Esophagus squamous epithelium (tissue), 5 donors: ENCODE measurements at regions not wholly inside any gene's neighbourhood (a gene's known extent, or its start where the extent isn't known, plus 50 kb on each side); places are given as distances from the start of the nearest gene placed in this dataset.

Experiments
- DNase-seq: peaks from one replicate; lab custom pipeline; 2025; lab: John Stamatoyannopoulos, UW
- H3K27ac ChIP-seq, 4 donors: fragments of 200-600 bp; sonication (generic); one replicate each; pipeline ENCODE4 v1.5.1; 2016 to 2019; ENCODE audit warnings: mild to moderate bottlenecking in 1 of 4
- H3K27me3 ChIP-seq, 4 donors: fragments of 200-600 bp; sonication (generic); 1 replicate in 3 of 4; 2 replicates in 1 of 4; pipeline versions ENCODE4 v1.5.1 to v1.6.0; 2017 to 2021; ENCODE audit warnings: antibody characterized with exemption in 1 of 4
- H3K36me3 ChIP-seq, 3 donors: fragments of 200-600 bp; sonication (generic); one replicate each; pipeline ENCODE4 v1.5.1; 2016 to 2019
- H3K4me1 ChIP-seq, 3 donors: fragments of 200-600 bp; sonication (generic); one replicate each; pipeline ENCODE4 v1.5.1; 2017 to 2019
- H3K4me3 ChIP-seq, 4 donors: fragments of 200-600 bp; sonication (generic); 1 replicate in 3 of 4; 2 replicates in 1 of 4; pipeline ENCODE4 v1.5.1; 2016 to 2019; ENCODE audit warnings: mild to moderate bottlenecking in 2 of 4, moderate library complexity in 1 of 4
- H3K9me3 ChIP-seq, 3 donors: fragments of 200-600 bp; sonication (generic); one replicate each; pipeline ENCODE4 v1.5.1; 2016 to 2019
- CTCF ChIP-seq, 6 experiments: fragments of 450-650 bp in 4 of 6; fragments of 200-600 bp in 2 of 6; sonication (generic) in 2 of 6; IDR thresholded peaks; one replicate each; pipeline ENCODE4 v1.5.1; 2016 to 2019; ENCODE audit warnings: antibody characterized with exemption in 6 of 6, mild to moderate bottlenecking in 4 of 6, moderate library complexity in 4 of 6
- POLR2A ChIP-seq, 4 donors: fragments of 450-650 bp; IDR thresholded peaks; one replicate each; pipeline ENCODE4 v1.6.1; 2017; ENCODE audit warnings: antibody characterized with exemption in 4 of 4, mild to moderate bottlenecking in 4 of 4, moderate library complexity in 3 of 4
- WGBS, 2 donors: methylation state at CpG; one replicate each; pipeline ENCODE4 v1.1.5; 2018; 5-methylcytosine and 5-hydroxymethylcytosine counted together
- intact Hi-C: fragments of 100-400 bp; cut with DNase I; formaldehyde crosslinking; loops from one replicate; pipeline ENCODE4 v1.15.0; 2022
- donor health status: DM: yes; HTN: yes; CAD: no.

- Histone ChIP-seq H3K4me3 (no peak overlapping the region), H3K4me1 (no peaks in the 10 kb centered on the region), H3K27ac (no peak overlapping the region), H3K36me3 (no peaks in the 10 kb centered on the region), H3K27me3 (no peaks in the 10 kb centered on the region), H3K9me3 (no peaks in the 10 kb centered on the region)
- TF ChIP-seq CTCF (IDR thresholded peaks at IDR 0.05) (no peak), POLR2A (IDR thresholded peaks at IDR 0.05) (no peak)
- WGBS, 2 donors, result 40 to 45% methylated on average over 4 of the region's 4 CpGs
- DNase-seq, result no peak
- intact Hi-C loops, result no loop called here
Observed at GRCh38 chr4:12548678-12549077, 935.5 kb downstream of the RAB28 start.

GRCh38 chr4:12545812-12546211 lies 938.3 kb downstream of the RAB28 start:
- Histone ChIP-seq H3K36me3 (no peaks in the 10 kb centered on the region), H3K4me3 (no peak overlapping the region), H3K9me3 (no peaks in the 10 kb centered on the region), H3K27ac (no peak overlapping the region), H3K4me1 (no peaks in the 10 kb centered on the region), H3K27me3 (no peaks in the 10 kb centered on the region)
- 50 to 78% methylated on average over 1 of the region's 1 CpG for WGBS, 2 donors
- intact Hi-C loops, result no loop called here
- TF ChIP-seq POLR2A (IDR thresholded peaks at IDR 0.05) (no peak), CTCF (IDR thresholded peaks at IDR 0.05) (no peak)
- DNase-seq, result no peak

- WGBS, 2 donors, result 62 to 72% methylated on average over 17 of the region's 17 CpGs
- DNase-seq, result no peak
- Histone ChIP-seq H3K27ac (no peak overlapping the region), H3K36me3 (no peaks in the 10 kb centered on the region), H3K27me3 (no peaks in the 10 kb centered on the region), H3K4me1 (no peaks in the 10 kb centered on the region), H3K9me3 (no peaks in the 10 kb centered on the region), H3K4me3 (no peak overlapping the region)
- intact Hi-C loops, result no loop called here
- TF ChIP-seq POLR2A (IDR thresholded peaks at IDR 0.05), result no peak
Observed at GRCh38 chr4:12538162-12538561, 946.0 kb downstream of the RAB28 start.

- Histone ChIP-seq H3K27ac (no peak overlapping the region), H3K9me3 (no peaks in the 10 kb centered on the region), H3K27me3 (no peaks in the 10 kb centered on the region), H3K4me3 (no peak overlapping the region), H3K4me1 (no peaks in the 10 kb centered on the region), H3K36me3 (no peaks in the 10 kb centered on the region)
- intact Hi-C loops, result no loop called here
- no peak for DNase-seq
- no peak for TF ChIP-seq POLR2A (IDR thresholded peaks at IDR 0.05)
- WGBS, 2 donors, result 81 to 82% methylated on average over 1 of the region's 1 CpG
Observed at GRCh38 chr4:12534684-12535083, 949.5 kb downstream of the RAB28 start.

GRCh38 chr4:12519426-12519825 lies 964.7 kb downstream of the RAB28 start:
- peaks cover 0 to 9% (median 4%) of the 10 kb centered on the region in 3 donors for H3K9me3 ChIP-seq
- H3K27me3 ChIP-seq, result no peaks in the 10 kb centered on the region
- no peak overlapping the region for H3K27ac ChIP-seq
- TF ChIP-seq CTCF (IDR thresholded peaks at IDR 0.05) (no peak), POLR2A (IDR thresholded peaks at IDR 0.05) (no peak)
- intact Hi-C loops, result no loop called here
- H3K36me3 ChIP-seq, result no peaks in the 10 kb centered on the region
- no peaks in the 10 kb centered on the region for H3K4me1 ChIP-seq
- DNase-seq, result no peak
- no peak overlapping the region for H3K4me3 ChIP-seq

- TF ChIP-seq CTCF (IDR thresholded peaks at IDR 0.05), result no peak
- no peak for TF ChIP-seq POLR2A (IDR thresholded peaks at IDR 0.05)
- WGBS, 2 donors, result 52 to 53% methylated on average over 2 of the region's 2 CpGs
- Histone ChIP-seq H3K27ac (no peak overlapping the region), H3K4me3 (no peak overlapping the region), H3K27me3 (no peaks in the 10 kb centered on the region), H3K4me1 (no peaks in the 10 kb centered on the region), H3K9me3 (no peaks in the 10 kb centered on the region), H3K36me3 (no peaks in the 10 kb centered on the region)
- intact Hi-C loops, result no loop called here
- no peak for DNase-seq
Observed at GRCh38 chr4:12507868-12508481, 976.2 kb downstream of the RAB28 start.
